Neural cell (in vitro differentiated cells): ENCODE measurements at regions not wholly inside any gene's neighbourhood (a gene's known extent, or its start where the extent isn't known, plus 50 kb on each side); places are given as distances from the start of the nearest gene placed in this dataset.

Experiments
- H2AFZ ChIP-seq: fragments of 200-600, 300-800 bp; sonication (generic), shearing (Covaris generic); 2 replicates; pipeline ENCODE4 v1.6.0; 2014; ENCODE audit warnings: low read depth, mild to moderate bottlenecking, antibody characterized with exemption, low read length, moderate library complexity
- H3F3A ChIP-seq: fragments of 200-600 bp; shearing (Covaris generic); 2 replicates; pipeline ENCODE4 v1.6.1; 2016; ENCODE audit warnings: mild to moderate bottlenecking, moderate library complexity, mixed read lengths, antibody characterized with exemption, low read length; ENCODE audit not compliant: insufficient read depth, poor library complexity, severe bottlenecking
- H3K27ac ChIP-seq: fragments of 200-600, 300-800 bp; sonication (generic), shearing (Covaris generic); 2 replicates; pipeline ENCODE4 v1.5.1; 2014; ENCODE audit warnings: mild to moderate bottlenecking, low read length, moderate library complexity
- H3K27me3 ChIP-seq: fragments of 300-800, 200-600 bp; sonication (generic), shearing (Covaris generic); 2 replicates; pipeline ENCODE4 v1.6.0; 2014; ENCODE audit warnings: mild to moderate bottlenecking, low read depth, low read length, moderate library complexity; ENCODE audit not compliant: insufficient read depth
- H3K36me3 ChIP-seq: fragments of 300-800, 200-600 bp; sonication (generic), shearing (Covaris generic); 2 replicates; pipeline ENCODE4 v1.5.1; 2014; ENCODE audit warnings: mild to moderate bottlenecking, antibody characterized with exemption, low read length, moderate library complexity; ENCODE audit not compliant: insufficient read depth
- H3K4me2 ChIP-seq: fragments of 300-800, 200-600 bp; sonication (generic), shearing (Covaris generic); 2 replicates; pipeline ENCODE4 v1.6.0; 2014; ENCODE audit warnings: mild to moderate bottlenecking, low read length
- H3K4me3 ChIP-seq: fragments of 300-800, 200-600 bp; sonication (generic), shearing (Covaris generic); 2 replicates; pipeline ENCODE4 v1.5.1; 2014; ENCODE audit warnings: mild to moderate bottlenecking, low read length, moderate library complexity
- H3K79me2 ChIP-seq: fragments of 200-600 bp; shearing (Covaris generic); replicated peaks from 2 replicates; pipeline ENCODE4 v1.6.0; 2014; ENCODE audit warnings: mild to moderate bottlenecking, low read length, moderate library complexity; ENCODE audit not compliant: insufficient read depth
- H3K9ac ChIP-seq: fragments of 300-800, 200-600 bp; sonication (generic), shearing (Covaris generic); 2 replicates; pipeline ENCODE4 v1.6.1; 2016; ENCODE audit warnings: mild to moderate bottlenecking, low read length, mixed read lengths
- H3K9me2 ChIP-seq: fragments of 200-600 bp; shearing (Covaris generic); 2 replicates; pipeline ENCODE4 v1.6.1; 2016; ENCODE audit warnings: mild to moderate bottlenecking, low read length, mixed read lengths; ENCODE audit not compliant: insufficient read depth
- H3K9me3 ChIP-seq: fragments of 200-600, 300-800 bp; sonication (generic), shearing (Covaris generic); 2 replicates; pipeline ENCODE4 v1.6.1; 2016; ENCODE audit warnings: mild to moderate bottlenecking, mixed run types, low read length, moderate library complexity, mixed read lengths
- H4K20me1 ChIP-seq: fragments of 200-600 bp; shearing (Covaris generic); 2 replicates; pipeline ENCODE4 v1.6.1; 2016; ENCODE audit warnings: mild to moderate bottlenecking, mixed run types; ENCODE audit not compliant: insufficient read depth
- CTCF ChIP-seq: fragments of 450-650 bp; IDR thresholded peaks from 2 replicates; pipeline ENCODE4 v1.5.1; 2014; ENCODE audit warnings: antibody characterized with exemption, mild to moderate bottlenecking, moderate library complexity; ENCODE audit not compliant: poor library complexity, severe bottlenecking
- EP300 ChIP-seq: fragments of 450-650 bp; conservative IDR thresholded peaks from 2 replicates; pipeline ENCODE4 v1.6.1; 2014; ENCODE audit warnings: antibody characterized with exemption, mild to moderate bottlenecking, moderate library complexity; ENCODE audit not compliant: poor library complexity, severe bottlenecking
- EZH2 ChIP-seq: fragments of 200-600, 300-800 bp; shearing (Covaris generic), sonication (generic); IDR thresholded peaks from 2 replicates; pipeline ENCODE4 v1.6.1; 2014; ENCODE audit warnings: antibody characterized with exemption, low read length, borderline replicate concordance, mild to moderate bottlenecking; ENCODE audit not compliant: insufficient read depth, poor library complexity, severe bottlenecking
- MXI1 ChIP-seq: fragments of 450-650 bp; conservative IDR thresholded peaks from 2 replicates; pipeline ENCODE4 v1.6.1; 2014; ENCODE audit warnings: antibody characterized with exemption, mild to moderate bottlenecking; ENCODE audit not compliant: poor library complexity, severe bottlenecking
- POLR2AphosphoS5 ChIP-seq: IDR thresholded peaks from 2 replicates; pipeline ENCODE4 v1.6.1; 2012
- RAD21 ChIP-seq: fragments of 450-650 bp; conservative IDR thresholded peaks from 2 replicates; pipeline ENCODE4 v1.6.1; 2014; ENCODE audit warnings: antibody characterized with exemption, mild to moderate bottlenecking, moderate library complexity
- REST ChIP-seq: IDR thresholded peaks from 2 replicates; pipeline ENCODE4 v1.6.1; 2012; ENCODE audit warnings: borderline replicate concordance
- SMC3 ChIP-seq: fragments of 450-650 bp; conservative IDR thresholded peaks from 2 replicates; pipeline ENCODE4 v1.6.1; 2014; ENCODE audit warnings: antibody characterized with exemption, mild to moderate bottlenecking, moderate library complexity; ENCODE audit not compliant: poor library complexity
- TAF1 ChIP-seq: IDR thresholded peaks from 2 replicates; pipeline ENCODE4 v1.6.1; 2012; ENCODE audit warnings: low read depth

GRCh38 chr21:35578831-35579471 lies 481.4 kb downstream of the SETD4 start:
- TF ChIP-seq POLR2AphosphoS5 (no peak), MXI1 (no peak), TAF1 (no peak), CTCF (no peak), EP300 (no peak), EZH2 (no peak), RAD21 (no peak), SMC3 (no peak), REST (no peak)
- Histone ChIP-seq H3K79me2 (no peaks in the 10 kb centered on the region), H3K36me3 (no peaks in the 10 kb centered on the region), H3K9ac (no peak overlapping the region), H3K4me3 (no peak overlapping the region), H4K20me1 (no peaks in the 10 kb centered on the region), H3K27me3 (no peaks in the 10 kb centered on the region), H2AFZ (no peak overlapping the region), H3K4me2 (no peak overlapping the region), H3K9me2 (no peaks in the 10 kb centered on the region), H3K27ac (no peak overlapping the region), H3F3A (no peaks in the 10 kb centered on the region), H3K9me3 (no peaks in the 10 kb centered on the region)

- H3K4me2 ChIP-seq, result no peak overlapping the region
- no peak overlapping the region for H3K9ac ChIP-seq
- no peaks in the 10 kb centered on the region for H3F3A ChIP-seq
- no peak overlapping the region for H3K4me3 ChIP-seq
- no peak overlapping the region for H2AFZ ChIP-seq
- no peak overlapping the region for H3K27ac ChIP-seq
- H3K9me3 ChIP-seq, result no peaks in the 10 kb centered on the region
- H3K27me3 ChIP-seq, result no peaks in the 10 kb centered on the region
- H4K20me1 ChIP-seq, result no peaks in the 10 kb centered on the region
- H3K36me3 ChIP-seq, result no peaks in the 10 kb centered on the region
- H3K9me2 ChIP-seq, result no peaks in the 10 kb centered on the region
- no peaks in the 10 kb centered on the region for H3K79me2 ChIP-seq
- TF ChIP-seq POLR2AphosphoS5 (no peak), EP300 (no peak), MXI1 (no peak), RAD21 (no peak), CTCF (no peak), TAF1 (no peak), REST (no peak)
These were observed 482.0 kb downstream of the SETD4 start for GRCh38 chr21:35578347-35578782.
